HG03439 (cell line): ENCODE measurements at regions not wholly inside any gene's neighbourhood (a gene's known extent, or its start where the extent isn't known, plus 50 kb on each side); places are given as distances from the start of the nearest gene placed in this dataset.

Experiments used
- ATAC-seq: cut with Tn5 transposase; IDR thresholded peaks from one replicate; pipeline ENCODE4 v1.9.1; 2021; ENCODE audit warnings: mild to moderate bottlenecking, moderate library complexity; ENCODE audit not compliant: unreplicated experiment

GRCh38 chr5:74081126-74081525 lies 455.1 kb downstream of the ARHGEF28 start:
- no peak for ATAC-seq

- no peak for ATAC-seq
Observed at GRCh38 chr5:74079971-74080556, 454.1 kb downstream of the ARHGEF28 start.

- no peak for ATAC-seq
Observed at GRCh38 chr5:74075501-74076484, 449.8 kb downstream of the ARHGEF28 start.

- ATAC-seq: no peak
Observed at GRCh38 chr5:74074111-74074510, 448.1 kb downstream of the ARHGEF28 start.

- ATAC-seq: no peak
Observed at GRCh38 chr5:74073257-74073656, 447.3 kb downstream of the ARHGEF28 start.

- no peak for ATAC-seq
Observed at GRCh38 chr5:74072646-74073045, 446.6 kb downstream of the ARHGEF28 start.

- no peak for ATAC-seq
Observed at GRCh38 chr5:74070766-74071165, 444.8 kb downstream of the ARHGEF28 start.

GRCh38 chr5:74069741-74070140 lies 443.7 kb downstream of the ARHGEF28 start:
- ATAC-seq: no peak

- ATAC-seq: no peak
Observed at GRCh38 chr5:74067748-74068541, 441.9 kb downstream of the ARHGEF28 start.

- no peak for ATAC-seq
Observed at GRCh38 chr5:74064911-74065310, 438.9 kb downstream of the ARHGEF28 start.

- ATAC-seq: no peak
Observed at GRCh38 chr5:74064225-74064624, 438.2 kb downstream of the ARHGEF28 start.

- ATAC-seq: no peak
Observed at GRCh38 chr5:74063821-74064220, 437.8 kb downstream of the ARHGEF28 start.

GRCh38 chr5:74063346-74063745 lies 437.4 kb downstream of the ARHGEF28 start:
- ATAC-seq: no peak

GRCh38 chr5:74061292-74061691 lies 435.3 kb downstream of the ARHGEF28 start:
- no peak for ATAC-seq

GRCh38 chr5:74059706-74060105 lies 433.7 kb downstream of the ARHGEF28 start:
- no peak for ATAC-seq

GRCh38 chr5:74056789-74057164 lies 430.8 kb downstream of the ARHGEF28 start:
- no peak for ATAC-seq

- ATAC-seq: no peak
Observed at GRCh38 chr5:74056107-74056788, 430.3 kb downstream of the ARHGEF28 start.

- ATAC-seq: no peak
Observed at GRCh38 chr5:74055486-74056106, 429.6 kb downstream of the ARHGEF28 start.

GRCh38 chr5:74054641-74055421 lies 428.8 kb downstream of the ARHGEF28 start:
- ATAC-seq: no peak

- no peak for ATAC-seq
Observed at GRCh38 chr5:74054139-74054538, 428.1 kb downstream of the ARHGEF28 start.
